Lower leg skin (tissue), 3 donors: ENCODE measurements at regions not wholly inside any gene's neighbourhood (a gene's known extent, or its start where the extent isn't known, plus 50 kb on each side); places are given as distances from the start of the nearest gene placed in this dataset.
"Not testable (repeated sequence)": the region's sequence is repeated elsewhere in the genome, so short reads cannot be mapped to it uniquely, and the experiment has no call there.

Experiments
- CTCF ChIP-seq, 3 donors: fragments of 450-650 bp; IDR thresholded peaks; one replicate each; pipeline ENCODE4 v1.5.1; 2016; ENCODE audit warnings: antibody characterized with exemption in 3 of 3, mild to moderate bottlenecking in 3 of 3, moderate library complexity in 2 of 3
- POLR2A ChIP-seq, 2 donors: fragments of 450-650 bp; IDR thresholded peaks; one replicate each; pipeline ENCODE4 v1.6.1; 2016 to 2017; ENCODE audit warnings: antibody characterized with exemption in 2 of 2, mild to moderate bottlenecking in 1 of 2, moderate library complexity in 1 of 2

GRCh38 chr2:156254637-156255067 is 77.9 kb downstream of the NR4A2 start:
- not testable (repeated sequence) for TF ChIP-seq POLR2A, CTCF (IDR thresholded peaks at IDR 0.05)
